HepG2 (cell line): ENCODE measurements at regions not wholly inside any gene's neighbourhood (a gene's known extent, or its start where the extent isn't known, plus 50 kb on each side); places are given as distances from the start of the nearest gene placed in this dataset.

Experiments used
- ATAC-seq: fragments of 200-7000 bp; cut with Tn5 transposase; 3 replicates; pipeline ENCODE4 v1.9.1; 2020; ENCODE audit warnings: mild to moderate bottlenecking, moderate library complexity
- BruUV-seq: library from RNA; stranded (reverse); fragments of 400-500 nt; replicated peaks from 2 replicates; lab custom pipeline; 2021; lab: Mats Ljungman, UMichigan
- CTCF ChIA-PET: fragments of 300-600 bp; formaldehyde crosslinking; extraction: SDS; loops from one replicate; lab custom pipeline; 2021; ENCODE audit warnings: low total read pairs, inconsistent platforms, low intra/inter-chr PET ratio; lab: Yijun Ruan, JAX
- POLR2A ChIA-PET: fragments of 350-600 bp; sonication (Branson Sonifier 250); formaldehyde crosslinking; loops from one replicate; lab custom pipeline; 2020; ENCODE audit warnings: antibody characterized with exemption, inconsistent platforms; lab: Yijun Ruan, JAX
- DNase-seq: peaks from one replicate; pipeline ENCODE4 v3.0.0-alpha.2; 2015; ENCODE audit warnings: low spot score
- FAIRE-seq: peaks from 3 replicates; lab custom pipeline; 2011; peaks lifted over from hg19 to GRCh38; lab: Jason Lieb, UNC
- H2AFZ ChIP-seq: one replicate; pipeline ENCODE4 v1.6.1; 2011; ENCODE audit warnings: low read length, inconsistent platforms
- H3K27ac ChIP-seq: fragments of 300-600 bp; 3 replicates; pipeline ENCODE4 v1.8.0; 2011; ENCODE audit warnings: mixed run types, mild to moderate bottlenecking, mixed read lengths, low read length, inconsistent platforms; ENCODE audit not compliant: insufficient read depth; ENCODE audit errors: extremely low read length
- H3K27me3 ChIP-seq, 2 experiments: fragments of 200-600 bp in 1 of 2; 2 replicates in 1 of 2; 3 replicates in 1 of 2; pipeline versions ENCODE4 v1.6.0 to v1.8.0; 2011; ENCODE audit warnings: low read length in 2 of 2, mild to moderate bottlenecking in 2 of 2, moderate library complexity in 2 of 2, inconsistent platforms in 1 of 2; ENCODE audit not compliant: insufficient read depth in 2 of 2, control insufficient read depth in 1 of 2
- H3K36me3 ChIP-seq, 2 experiments: fragments of 200-600 bp in 1 of 2; replicated peaks in 1 of 2; 2 replicates in 1 of 2; 3 replicates in 1 of 2; pipeline versions ENCODE4 v1.5.1 to v1.8.0; 2011; ENCODE audit warnings: low read length in 2 of 2, inconsistent platforms in 1 of 2; ENCODE audit not compliant: insufficient read depth in 2 of 2, control insufficient read depth in 1 of 2
- H3K4me1 ChIP-seq: 2 replicates; pipeline ENCODE4 v1.5.1; 2012; ENCODE audit warnings: low read length, inconsistent platforms; ENCODE audit not compliant: insufficient read depth
- H3K4me2 ChIP-seq: 2 replicates; pipeline ENCODE4 v1.6.0; 2011; ENCODE audit warnings: low read depth, low read length, inconsistent platforms
- H3K4me3 ChIP-seq, 3 experiments: fragments of 200-600 bp in 1 of 3; sonication (generic), shearing (Covaris generic) in 1 of 3; replicated peaks in 1 of 3; 2 replicates each; pipeline ENCODE4 v1.5.1; 2011 to 2016; ENCODE audit warnings: low read length in 3 of 3, inconsistent platforms in 2 of 3, low read depth in 2 of 3, mild to moderate bottlenecking in 2 of 3, control low read depth in 1 of 3, mixed read lengths in 1 of 3; ENCODE audit not compliant: insufficient read depth in 1 of 3
- H3K79me2 ChIP-seq: one replicate; pipeline ENCODE4 v1.6.1; 2011; ENCODE audit warnings: low read length, inconsistent platforms; ENCODE audit not compliant: insufficient read depth
- H3K9ac ChIP-seq: 2 replicates; pipeline ENCODE4 v1.6.0; 2011; ENCODE audit warnings: mild to moderate bottlenecking, low read depth, low read length, inconsistent platforms; ENCODE audit not compliant: insufficient read depth
- H3K9me3 ChIP-seq: 2 replicates; pipeline ENCODE4 v1.5.1; 2012; ENCODE audit warnings: mild to moderate bottlenecking, low read length
- H4K20me1 ChIP-seq: 2 replicates; pipeline ENCODE4 v1.6.0; 2011; ENCODE audit warnings: inconsistent platforms, mild to moderate bottlenecking, low read length, moderate library complexity; ENCODE audit not compliant: insufficient read depth
- AKNA ChIP-seq: sonication (generic); formaldehyde crosslinking; IDR thresholded peaks from 2 replicates; pipeline ENCODE4 v1.4.0; 2020; ENCODE audit warnings: missing genetic modification reagents, borderline replicate concordance
- ARID3A ChIP-seq: IDR thresholded peaks from 2 replicates; pipeline ENCODE4 v1.6.1; 2012; ENCODE audit warnings: low read depth, low read length, improper control_type of control experiment
- BHLHE40 ChIP-seq: IDR thresholded peaks from 2 replicates; pipeline ENCODE4 v1.6.1; 2011; ENCODE audit warnings: low read length, improper control_type of control experiment
- DNMT3B ChIP-seq: conservative IDR thresholded peaks from 2 replicates; pipeline ENCODE4 v1.6.1; 2016; ENCODE audit warnings: missing biosample characterization, control low read depth
- HNF4G ChIP-seq, 2 experiments: sonication (generic) in 1 of 2; formaldehyde crosslinking in 1 of 2; IDR thresholded peaks; 2 replicates each; pipeline versions ENCODE4 v1.4.0 to v1.6.1; 2011 to 2020; ENCODE audit warnings: borderline replicate concordance in 2 of 2, low read depth in 2 of 2, mild to moderate bottlenecking in 2 of 2, low read length in 1 of 2, missing genetic modification reagents in 1 of 2, moderate library complexity in 1 of 2
- HOXA7 ChIP-seq: sonication (generic); formaldehyde crosslinking; IDR thresholded peaks from 2 replicates; pipeline ENCODE4 v1.8.1; 2022; ENCODE audit warnings: mild to moderate bottlenecking, missing genetic modification reagents, moderate library complexity
- HOXA9 ChIP-seq: sonication (generic); formaldehyde crosslinking; IDR thresholded peaks from 2 replicates; pipeline ENCODE4 v1.8.1; 2022; ENCODE audit warnings: missing genetic modification reagents, mild to moderate bottlenecking, moderate library complexity, borderline replicate concordance
- KAT8 ChIP-seq: IDR thresholded peaks from 2 replicates; pipeline ENCODE4 v1.6.1; 2016; ENCODE audit warnings: missing genetic modification reagents, missing compliant biosample characterization
- POGZ ChIP-seq: sonication (generic); formaldehyde crosslinking; IDR thresholded peaks from 2 replicates; pipeline ENCODE4 v1.4.0; 2020; ENCODE audit warnings: mild to moderate bottlenecking, missing genetic modification reagents
- RFX5 ChIP-seq: IDR thresholded peaks from 2 replicates; pipeline ENCODE4 v1.6.1; 2011; ENCODE audit warnings: low read depth, low read length, improper control_type of control experiment
- SMYD3 ChIP-seq: sonication (generic); formaldehyde crosslinking; IDR thresholded peaks from 2 replicates; pipeline ENCODE4 v1.8.1; 2023; ENCODE audit warnings: mild to moderate bottlenecking, missing genetic modification reagents
- ZNF20 ChIP-seq: sonication (generic); formaldehyde crosslinking; IDR thresholded peaks from 2 replicates; pipeline ENCODE4 v1.4.0; 2020; ENCODE audit warnings: mild to moderate bottlenecking, moderate library complexity, missing genetic modification reagents
- ZNF414 ChIP-seq: sonication (generic); formaldehyde crosslinking; IDR thresholded peaks from 2 replicates; pipeline ENCODE4 v1.5.0; 2020; ENCODE audit warnings: missing genetic modification reagents
- ZNF431 ChIP-seq: sonication (generic); formaldehyde crosslinking; IDR thresholded peaks from 2 replicates; pipeline ENCODE4 v1.9.0; 2022; ENCODE audit warnings: missing genetic modification reagents, low read depth, mild to moderate bottlenecking, borderline replicate concordance
- ZNF546 ChIP-seq: sonication (generic); formaldehyde crosslinking; conservative IDR thresholded peaks from 2 replicates; pipeline ENCODE4 v1.8.1; 2023; ENCODE audit warnings: mild to moderate bottlenecking, missing genetic modification reagents
- ZNF597 ChIP-seq: sonication (generic); formaldehyde crosslinking; IDR thresholded peaks from 2 replicates; pipeline ENCODE4 v1.5.0; 2020; ENCODE audit warnings: missing genetic modification reagents
- WGBS: methylation state at CpG from one replicate; pipeline ENCODE4 v1.1.6; 2017; ENCODE audit warnings: low lambda C conversion rate; 5-methylcytosine and 5-hydroxymethylcytosine counted together
- in situ Hi-C: cut with HindIII; loops from 2 replicates; pipeline ENCODE4 v1.10.0; 2017; ENCODE audit warnings: low pct_unique_long_range_greater_than_20kb; ENCODE audit not compliant: extremely low pct_ligation_motif_present
- intact Hi-C: fragments of 100-400 bp; cut with micrococcal nuclease; formaldehyde crosslinking; loops from one replicate; pipeline ENCODE4 v1.10.0; 2022; ENCODE audit not compliant: unreplicated experiment

GRCh38 chr22:44600207-44600785 is 101.7 kb upstream of the PRR5 start:
- H3K27me3 ChIP-seq: peaks cover 5 to 56% of the 10 kb centered on the region in 2 experiments
- no peaks in the 10 kb centered on the region for H3K4me1 ChIP-seq
- no peak overlapping the region for H3K9ac ChIP-seq
- no peak for FAIRE-seq
- WGBS: 20% methylated on average over 12 of the region's 13 CpGs
- H3K27ac ChIP-seq: no peak overlapping the region
- in situ Hi-C loops: no loop called here
- no peaks in the 10 kb centered on the region for H3K79me2 ChIP-seq
- H4K20me1 ChIP-seq: no peaks in the 10 kb centered on the region
- H2AFZ ChIP-seq: no peak overlapping the region
- H3K4me2 ChIP-seq: no peak overlapping the region
- CTCF ChIA-PET: no interaction called here
- no peak for ATAC-seq
- DNase-seq: no peak
- no peak overlapping the region for H3K4me3 ChIP-seq
- no peaks in the 10 kb centered on the region for H3K36me3 ChIP-seq
- POLR2A ChIA-PET: no interaction called here
- BruUV-seq: no TSS peak
- intact Hi-C loops: no loop called here
- H3K9me3 ChIP-seq: no peaks in the 10 kb centered on the region
- TF ChIP-seq ZNF597 (CRISPR knock-in tag): no peak
- no peak for TF ChIP-seq RFX5
- TF ChIP-seq ZNF431: no peak
- TF ChIP-seq ZNF414: no peak
- no peak for TF ChIP-seq BHLHE40
- no peak for TF ChIP-seq POGZ (CRISPR knock-in tag)
- TF ChIP-seq SMYD3: no peak
- TF ChIP-seq DNMT3B (CRISPR knock-in tag): no peak
- TF ChIP-seq KAT8 (CRISPR knock-in tag): no peak
- no peak for TF ChIP-seq HOXA7 (CRISPR knock-in tag)
- TF ChIP-seq ZNF546 (CRISPR knock-in tag): no peak
- TF ChIP-seq ZNF20 (CRISPR knock-in tag): no peak
- no peak for TF ChIP-seq AKNA (CRISPR knock-in tag)
- TF ChIP-seq HOXA9 (CRISPR knock-in tag): no peak
- TF ChIP-seq ARID3A: no peak
- TF ChIP-seq HNF4G (IDR thresholded peaks at IDR 0.05; ENCODE audit: borderline replicate concordance, low read depth, low read length): no peak
- TF ChIP-seq HNF4G (CRISPR knock-in tag; IDR thresholded peaks at IDR 0.05; ENCODE audit: borderline replicate concordance, low read depth): no peak
